GM23338 (cell line): ENCODE measurements at regions not wholly inside any gene's neighbourhood (a gene's known extent, or its start where the extent isn't known, plus 50 kb on each side); places are given as distances from the start of the nearest gene placed in this dataset.

Experiments
- ATAC-seq: fragments of 200-7000 bp; cut with Tn5 transposase; 3 replicates; pipeline ENCODE4 v1.9.1; 2020
- DNase-seq: peaks from one replicate; pipeline ENCODE4 v3.0.0-alpha.2; 2015; ENCODE audit warnings: low spot score
- H2AFZ ChIP-seq: fragments of 200-600 bp; sonication (generic); 2 replicates; pipeline ENCODE4 v1.8.0; 2016; ENCODE audit warnings: antibody characterized with exemption, mild to moderate bottlenecking, moderate library complexity
- H3F3A ChIP-seq: fragments of 200-600 bp; sonication (generic); replicated peaks from 2 replicates; pipeline ENCODE4 v1.8.0; 2017; ENCODE audit warnings: antibody characterized with exemption, mixed run types, low read depth
- H3K27ac ChIP-seq: fragments of 200-600 bp; sonication (generic); 2 replicates; pipeline ENCODE4 v1.6.1; 2016; ENCODE audit warnings: low read depth
- H3K27me3 ChIP-seq: fragments of 200-600 bp; sonication (generic); 2 replicates; pipeline ENCODE4 v1.8.0; 2016; ENCODE audit warnings: mild to moderate bottlenecking, mixed run types, moderate library complexity; ENCODE audit not compliant: insufficient read depth
- H3K36me3 ChIP-seq: fragments of 200-600 bp; sonication (generic); 2 replicates; pipeline ENCODE4 v1.8.0; 2016; ENCODE audit warnings: mild to moderate bottlenecking; ENCODE audit not compliant: insufficient read depth
- H3K4me1 ChIP-seq: fragments of 200-600 bp; sonication (generic); 2 replicates; pipeline ENCODE4 v1.8.0; 2016; ENCODE audit warnings: mild to moderate bottlenecking, moderate library complexity; ENCODE audit not compliant: insufficient read depth
- H3K4me2 ChIP-seq: fragments of 200-600 bp; sonication (generic); 2 replicates; pipeline ENCODE4 v1.7.1; 2017; ENCODE audit warnings: mixed run types
- H3K4me3 ChIP-seq: fragments of 200-600 bp; sonication (generic); 2 replicates; pipeline ENCODE4 v1.6.1; 2016; ENCODE audit warnings: mixed run types
- H3K79me2 ChIP-seq: fragments of 200-600 bp; sonication (generic); replicated peaks from 2 replicates; pipeline ENCODE4 v1.8.0; 2017; ENCODE audit warnings: mild to moderate bottlenecking; ENCODE audit not compliant: insufficient read depth
- H3K9me2 ChIP-seq: fragments of 200-600 bp; sonication (generic); 2 replicates; pipeline ENCODE4 v1.8.0; 2017; ENCODE audit not compliant: insufficient read depth
- H4K20me1 ChIP-seq: fragments of 200-600 bp; sonication (generic); replicated peaks from 2 replicates; pipeline ENCODE4 v1.8.0; 2017; ENCODE audit warnings: mild to moderate bottlenecking; ENCODE audit not compliant: insufficient read depth
- H3K27ac Mint-ChIP-seq: 2 replicates; pipeline ENCODE4 v1.8.0; 2020; ENCODE audit warnings: inconsistent platforms, mild to moderate bottlenecking, moderate library complexity, mixed read lengths
- H3K27me3 Mint-ChIP-seq: 3 replicates; pipeline ENCODE4 v1.8.0; 2022; ENCODE audit warnings: low read depth, mild to moderate bottlenecking, moderate library complexity, mixed read lengths, inconsistent platforms; ENCODE audit not compliant: insufficient read depth, poor library complexity
- H3K36me3 Mint-ChIP-seq: 3 replicates; pipeline ENCODE4 v1.8.0; 2021; ENCODE audit warnings: low read depth, mild to moderate bottlenecking, inconsistent platforms, moderate library complexity, mixed read lengths
- H3K4me1 Mint-ChIP-seq: 3 replicates; pipeline ENCODE4 v1.8.0; 2020; ENCODE audit warnings: mild to moderate bottlenecking, inconsistent platforms, mixed read lengths
- H3K4me3 Mint-ChIP-seq: 3 replicates; pipeline ENCODE4 v1.8.0; 2021; ENCODE audit warnings: moderate library complexity, mild to moderate bottlenecking, inconsistent platforms, mixed read lengths
- H3K9me3 Mint-ChIP-seq: 3 replicates; pipeline ENCODE4 v1.8.0; 2020; ENCODE audit warnings: moderate library complexity, mild to moderate bottlenecking, inconsistent platforms, mixed read lengths
- CREB1 ChIP-seq: fragments of 250-450 bp; sonication (Bioruptor Pico); IDR thresholded peaks from 2 replicates; pipeline ENCODE4 v1.5.0; 2020; ENCODE audit warnings: low read depth, mild to moderate bottlenecking, moderate library complexity
- EZH2 ChIP-seq: fragments of 200-600 bp; sonication (generic); IDR thresholded peaks from one replicate; pipeline ENCODE4 v1.8.0; 2017; ENCODE audit warnings: antibody characterized with exemption, mild to moderate bottlenecking, low read depth; ENCODE audit not compliant: unreplicated experiment
- EZH2phosphoT487 ChIP-seq: fragments of 200-600 bp; sonication (generic); IDR thresholded peaks from one replicate; pipeline ENCODE4 v1.8.1; 2018; ENCODE audit warnings: antibody characterized with exemption; ENCODE audit not compliant: unreplicated experiment
- NANOG ChIP-seq: IDR thresholded peaks from 2 replicates; pipeline ENCODE4 v1.6.1; 2016; ENCODE audit warnings: antibody characterized with exemption, borderline replicate concordance
- STAT1 ChIP-seq: IDR thresholded peaks from one replicate; pipeline ENCODE4 v1.6.1; 2016; ENCODE audit warnings: antibody characterized with exemption; ENCODE audit not compliant: unreplicated experiment
- ZNF114 ChIP-seq: fragments of 250-450 bp; sonication (Bioruptor Pico); IDR thresholded peaks from 2 replicates; pipeline ENCODE4 v1.5.0; 2020; ENCODE audit warnings: mild to moderate bottlenecking, moderate library complexity
- ZNF331 ChIP-seq: fragments of 250-450 bp; sonication (Bioruptor Pico); IDR thresholded peaks from 2 replicates; pipeline ENCODE4 v1.5.0; 2020; ENCODE audit warnings: low read depth, mild to moderate bottlenecking, moderate library complexity
- TF ChIP-seq, protein P1 (sequence below): IDR thresholded peaks from 2 replicates; pipeline ENCODE4 v1.6.1; 2016; ENCODE audit warnings: antibody characterized with exemption
- TF ChIP-seq, protein P2 (sequence below): IDR thresholded peaks from one replicate; pipeline ENCODE4 v1.6.1; 2018; ENCODE audit warnings: antibody characterized with exemption; ENCODE audit not compliant: unreplicated experiment
- TF ChIP-seq, protein P3 (sequence below): fragments of 250-450 bp; sonication (Bioruptor Pico); IDR thresholded peaks from 2 replicates; pipeline ENCODE4 v1.5.0; 2020; ENCODE audit warnings: mild to moderate bottlenecking, moderate library complexity

DNA sequence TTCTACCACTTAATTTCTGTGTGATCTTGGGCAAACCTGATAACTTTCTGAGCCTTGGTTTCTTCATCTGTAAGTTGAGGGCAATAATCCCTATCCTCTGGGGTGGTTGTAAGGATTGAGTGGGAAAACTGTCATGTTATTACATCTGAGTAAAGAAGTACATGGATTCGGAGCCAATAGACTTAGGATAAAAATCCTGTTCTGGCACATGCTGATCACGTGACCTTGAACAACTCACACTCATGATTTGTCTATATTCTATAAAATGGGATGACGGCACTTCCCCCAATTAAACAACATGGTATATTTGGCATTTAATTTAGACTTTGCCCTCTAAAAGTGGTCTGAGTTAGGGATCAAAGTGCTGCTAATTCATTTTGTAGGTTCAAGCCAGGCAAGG is 315.5 kb downstream of the PLPP3 start:
- Histone ChIP-seq H3K27me3 (no peaks in the 10 kb centered on the region), H3K4me3 (no peak overlapping the region), H3K9me2 (no peaks in the 10 kb centered on the region), H4K20me1 (no peaks in the 10 kb centered on the region), H3K27ac (no peak overlapping the region), H3K36me3 (no peaks in the 10 kb centered on the region), H2AFZ (no peak overlapping the region), H3F3A (no peaks in the 10 kb centered on the region), H3K4me2 (no peak overlapping the region), H3K4me1 (no peaks in the 10 kb centered on the region), H3K79me2 (no peaks in the 10 kb centered on the region)
- no peak overlapping the region for H3K27ac Mint-ChIP-seq
- no peak for ATAC-seq
- no peak for DNase-seq
- no peaks in the 10 kb centered on the region for H3K27me3 Mint-ChIP-seq
- H3K9me3 Mint-ChIP-seq: peaks cover 4% of the 10 kb centered on the region; the same call in 1 of the 3 replicates
- no peak overlapping the region for H3K4me3 Mint-ChIP-seq
- no peaks in the 10 kb centered on the region for H3K36me3 Mint-ChIP-seq
- no peak for TF ChIP-seq NANOG
- TF ChIP-seq, protein P1, sequence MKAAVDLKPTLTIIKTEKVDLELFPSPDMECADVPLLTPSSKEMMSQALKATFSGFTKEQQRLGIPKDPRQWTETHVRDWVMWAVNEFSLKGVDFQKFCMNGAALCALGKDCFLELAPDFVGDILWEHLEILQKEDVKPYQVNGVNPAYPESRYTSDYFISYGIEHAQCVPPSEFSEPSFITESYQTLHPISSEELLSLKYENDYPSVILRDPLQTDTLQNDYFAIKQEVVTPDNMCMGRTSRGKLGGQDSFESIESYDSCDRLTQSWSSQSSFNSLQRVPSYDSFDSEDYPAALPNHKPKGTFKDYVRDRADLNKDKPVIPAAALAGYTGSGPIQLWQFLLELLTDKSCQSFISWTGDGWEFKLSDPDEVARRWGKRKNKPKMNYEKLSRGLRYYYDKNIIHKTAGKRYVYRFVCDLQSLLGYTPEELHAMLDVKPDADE: no peak
- peaks cover 2% of the 10 kb centered on the region; the same call in 2 of the 3 replicates for H3K4me1 Mint-ChIP-seq

DNA sequence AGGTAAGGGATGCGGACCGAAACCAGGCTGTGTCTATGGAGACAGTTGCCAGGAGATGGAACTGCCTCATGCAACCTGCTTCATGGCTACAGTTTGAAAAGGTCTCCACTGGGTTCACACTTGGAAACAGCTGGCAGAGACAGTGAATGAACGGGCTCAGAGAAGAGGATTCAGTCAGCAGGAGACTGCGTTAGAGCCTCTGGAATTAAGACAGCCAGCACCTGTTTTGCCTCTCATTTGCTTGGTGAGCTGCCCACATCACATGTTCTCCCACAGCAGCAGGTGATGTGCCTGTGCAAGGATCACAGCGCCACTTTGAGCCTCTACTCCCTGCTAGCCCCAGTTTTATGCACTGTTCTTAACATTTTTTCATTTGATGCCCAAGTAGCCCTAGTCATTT is 321.0 kb downstream of the PLPP3 start:
- no peak overlapping the region for H3K4me3 ChIP-seq
- no peaks in the 10 kb centered on the region for H3K9me2 ChIP-seq
- DNase-seq (peak; percentile 6), ATAC-seq (no peak)
- H3K4me1 ChIP-seq: no peaks in the 10 kb centered on the region
- H3K27ac Mint-ChIP-seq: no peak overlapping the region
- H3K4me2 ChIP-seq: no peak overlapping the region
- H3K36me3 Mint-ChIP-seq: no peaks in the 10 kb centered on the region
- H3F3A ChIP-seq: no peaks in the 10 kb centered on the region
- no peaks in the 10 kb centered on the region for H3K27me3 Mint-ChIP-seq
- no peaks in the 10 kb centered on the region for H3K36me3 ChIP-seq
- no peak overlapping the region for H2AFZ ChIP-seq
- TF ChIP-seq ZNF331 (CRISPR knock-in tag): no peak
- TF ChIP-seq, protein P2, sequence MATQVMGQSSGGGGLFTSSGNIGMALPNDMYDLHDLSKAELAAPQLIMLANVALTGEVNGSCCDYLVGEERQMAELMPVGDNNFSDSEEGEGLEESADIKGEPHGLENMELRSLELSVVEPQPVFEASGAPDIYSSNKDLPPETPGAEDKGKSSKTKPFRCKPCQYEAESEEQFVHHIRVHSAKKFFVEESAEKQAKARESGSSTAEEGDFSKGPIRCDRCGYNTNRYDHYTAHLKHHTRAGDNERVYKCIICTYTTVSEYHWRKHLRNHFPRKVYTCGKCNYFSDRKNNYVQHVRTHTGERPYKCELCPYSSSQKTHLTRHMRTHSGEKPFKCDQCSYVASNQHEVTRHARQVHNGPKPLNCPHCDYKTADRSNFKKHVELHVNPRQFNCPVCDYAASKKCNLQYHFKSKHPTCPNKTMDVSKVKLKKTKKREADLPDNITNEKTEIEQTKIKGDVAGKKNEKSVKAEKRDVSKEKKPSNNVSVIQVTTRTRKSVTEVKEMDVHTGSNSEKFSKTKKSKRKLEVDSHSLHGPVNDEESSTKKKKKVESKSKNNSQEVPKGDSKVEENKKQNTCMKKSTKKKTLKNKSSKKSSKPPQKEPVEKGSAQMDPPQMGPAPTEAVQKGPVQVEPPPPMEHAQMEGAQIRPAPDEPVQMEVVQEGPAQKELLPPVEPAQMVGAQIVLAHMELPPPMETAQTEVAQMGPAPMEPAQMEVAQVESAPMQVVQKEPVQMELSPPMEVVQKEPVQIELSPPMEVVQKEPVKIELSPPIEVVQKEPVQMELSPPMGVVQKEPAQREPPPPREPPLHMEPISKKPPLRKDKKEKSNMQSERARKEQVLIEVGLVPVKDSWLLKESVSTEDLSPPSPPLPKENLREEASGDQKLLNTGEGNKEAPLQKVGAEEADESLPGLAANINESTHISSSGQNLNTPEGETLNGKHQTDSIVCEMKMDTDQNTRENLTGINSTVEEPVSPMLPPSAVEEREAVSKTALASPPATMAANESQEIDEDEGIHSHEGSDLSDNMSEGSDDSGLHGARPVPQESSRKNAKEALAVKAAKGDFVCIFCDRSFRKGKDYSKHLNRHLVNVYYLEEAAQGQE: no peak
- no peak for TF ChIP-seq CREB1 (CRISPR knock-in tag)
- TF ChIP-seq EZH2phosphoT487: no peak
- no peak for TF ChIP-seq ZNF114 (CRISPR knock-in tag)
- TF ChIP-seq, protein P3, sequence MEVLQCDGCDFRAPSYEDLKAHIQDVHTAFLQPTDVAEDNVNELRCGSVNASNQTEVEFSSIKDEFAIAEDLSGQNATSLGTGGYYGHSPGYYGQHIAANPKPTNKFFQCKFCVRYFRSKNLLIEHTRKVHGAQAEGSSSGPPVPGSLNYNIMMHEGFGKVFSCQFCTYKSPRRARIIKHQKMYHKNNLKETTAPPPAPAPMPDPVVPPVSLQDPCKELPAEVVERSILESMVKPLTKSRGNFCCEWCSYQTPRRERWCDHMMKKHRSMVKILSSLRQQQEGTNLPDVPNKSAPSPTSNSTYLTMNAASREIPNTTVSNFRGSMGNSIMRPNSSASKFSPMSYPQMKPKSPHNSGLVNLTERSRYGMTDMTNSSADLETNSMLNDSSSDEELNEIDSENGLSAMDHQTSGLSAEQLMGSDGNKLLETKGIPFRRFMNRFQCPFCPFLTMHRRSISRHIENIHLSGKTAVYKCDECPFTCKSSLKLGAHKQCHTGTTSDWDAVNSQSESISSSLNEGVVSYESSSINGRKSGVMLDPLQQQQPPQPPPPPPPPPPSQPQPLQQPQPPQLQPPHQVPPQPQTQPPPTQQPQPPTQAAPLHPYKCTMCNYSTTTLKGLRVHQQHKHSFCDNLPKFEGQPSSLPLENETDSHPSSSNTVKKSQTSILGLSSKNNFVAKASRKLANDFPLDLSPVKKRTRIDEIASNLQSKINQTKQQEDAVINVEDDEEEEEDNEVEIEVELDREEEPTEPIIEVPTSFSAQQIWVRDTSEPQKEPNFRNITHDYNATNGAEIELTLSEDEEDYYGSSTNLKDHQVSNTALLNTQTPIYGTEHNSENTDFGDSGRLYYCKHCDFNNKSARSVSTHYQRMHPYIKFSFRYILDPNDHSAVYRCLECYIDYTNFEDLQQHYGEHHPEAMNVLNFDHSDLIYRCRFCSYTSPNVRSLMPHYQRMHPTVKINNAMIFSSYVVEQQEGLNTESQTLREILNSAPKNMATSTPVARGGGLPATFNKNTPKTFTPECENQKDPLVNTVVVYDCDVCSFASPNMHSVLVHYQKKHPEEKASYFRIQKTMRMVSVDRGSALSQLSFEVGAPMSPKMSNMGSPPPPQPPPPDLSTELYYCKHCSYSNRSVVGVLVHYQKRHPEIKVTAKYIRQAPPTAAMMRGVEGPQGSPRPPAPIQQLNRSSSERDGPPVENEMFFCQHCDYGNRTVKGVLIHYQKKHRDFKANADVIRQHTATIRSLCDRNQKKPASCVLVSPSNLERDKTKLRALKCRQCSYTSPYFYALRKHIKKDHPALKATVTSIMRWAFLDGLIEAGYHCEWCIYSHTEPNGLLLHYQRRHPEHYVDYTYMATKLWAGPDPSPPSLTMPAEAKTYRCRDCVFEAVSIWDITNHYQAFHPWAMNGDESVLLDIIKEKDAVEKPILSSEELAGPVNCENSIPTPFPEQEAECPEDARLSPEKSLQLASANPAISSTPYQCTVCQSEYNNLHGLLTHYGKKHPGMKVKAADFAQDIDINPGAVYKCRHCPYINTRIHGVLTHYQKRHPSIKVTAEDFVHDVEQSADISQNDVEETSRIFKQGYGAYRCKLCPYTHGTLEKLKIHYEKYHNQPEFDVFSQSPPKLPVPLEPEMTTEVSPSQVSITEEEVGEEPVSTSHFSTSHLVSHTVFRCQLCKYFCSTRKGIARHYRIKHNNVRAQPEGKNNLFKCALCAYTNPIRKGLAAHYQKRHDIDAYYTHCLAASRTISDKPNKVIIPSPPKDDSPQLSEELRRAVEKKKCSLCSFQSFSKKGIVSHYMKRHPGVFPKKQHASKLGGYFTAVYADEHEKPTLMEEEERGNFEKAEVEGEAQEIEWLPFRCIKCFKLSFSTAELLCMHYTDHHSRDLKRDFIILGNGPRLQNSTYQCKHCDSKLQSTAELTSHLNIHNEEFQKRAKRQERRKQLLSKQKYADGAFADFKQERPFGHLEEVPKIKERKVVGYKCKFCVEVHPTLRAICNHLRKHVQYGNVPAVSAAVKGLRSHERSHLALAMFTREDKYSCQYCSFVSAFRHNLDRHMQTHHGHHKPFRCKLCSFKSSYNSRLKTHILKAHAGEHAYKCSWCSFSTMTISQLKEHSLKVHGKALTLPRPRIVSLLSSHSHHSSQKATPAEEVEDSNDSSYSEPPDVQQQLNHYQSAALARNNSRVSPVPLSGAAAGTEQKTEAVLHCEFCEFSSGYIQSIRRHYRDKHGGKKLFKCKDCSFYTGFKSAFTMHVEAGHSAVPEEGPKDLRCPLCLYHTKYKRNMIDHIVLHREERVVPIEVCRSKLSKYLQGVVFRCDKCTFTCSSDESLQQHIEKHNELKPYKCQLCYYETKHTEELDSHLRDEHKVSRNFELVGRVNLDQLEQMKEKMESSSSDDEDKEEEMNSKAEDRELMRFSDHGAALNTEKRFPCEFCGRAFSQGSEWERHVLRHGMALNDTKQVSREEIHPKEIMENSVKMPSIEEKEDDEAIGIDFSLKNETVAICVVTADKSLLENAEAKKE (CRISPR knock-in tag): no peak
- TF ChIP-seq EZH2: no peak
- no peak for TF ChIP-seq STAT1
- no peak overlapping the region for H3K4me3 Mint-ChIP-seq
- peaks cover 4% of the 10 kb centered on the region; the same call in 1 of the 3 replicates for H3K9me3 Mint-ChIP-seq
- no peaks in the 10 kb centered on the region for H3K79me2 ChIP-seq
- peaks cover 15% of the 10 kb centered on the region for H3K4me1 Mint-ChIP-seq
- no peaks in the 10 kb centered on the region for H4K20me1 ChIP-seq
- no peaks in the 10 kb centered on the region for H3K27me3 ChIP-seq
- H3K27ac ChIP-seq: no peak overlapping the region
